AG09309 (cell line): ENCODE measurements at regions not wholly inside any gene's neighbourhood (a gene's known extent, or its start where the extent isn't known, plus 50 kb on each side); places are given as distances from the start of the nearest gene placed in this dataset.
A peak's percentile ranks its signal among the peaks of the same experiment; 100 is the strongest.

ENCODE experiments used
- DNase-seq: peaks from one replicate; pipeline ENCODE4 v3.0.0-alpha.2; 2010; ENCODE audit warnings: low read depth
- H3K4me3 ChIP-seq: 2 replicates; pipeline ENCODE4 v1.5.1; 2011; ENCODE audit warnings: mild to moderate bottlenecking, low read depth, low read length, moderate library complexity; ENCODE audit not compliant: control insufficient read depth
- TF ChIP-seq, protein P1 (sequence below): IDR thresholded peaks from 2 replicates; pipeline ENCODE4 v1.5.1; 2011; ENCODE audit warnings: mild to moderate bottlenecking, low read depth, low read length, inconsistent platforms; ENCODE audit not compliant: insufficient read depth, control insufficient read depth; ENCODE audit errors: missing control alignments

DNA sequence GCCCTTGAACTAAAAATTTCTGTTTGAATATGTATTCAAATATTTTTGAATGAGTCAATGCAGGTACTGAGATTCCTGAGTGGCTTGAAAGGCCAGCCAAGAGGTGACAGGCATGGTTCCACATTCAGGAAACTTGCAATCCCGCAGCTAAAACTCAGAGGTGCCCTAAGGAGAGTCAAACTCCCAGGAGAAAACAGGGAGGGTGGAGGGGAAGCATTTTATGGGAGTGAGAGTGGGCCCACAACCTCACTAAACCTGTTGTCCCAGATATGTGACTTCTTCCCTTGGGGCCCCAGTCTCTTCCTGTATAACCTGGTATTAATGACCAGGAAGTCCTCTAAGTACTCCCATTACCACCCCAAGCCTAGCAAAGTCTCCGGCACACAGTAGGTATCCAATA, 189.6 kb downstream of the PLPP3 start:
- H3K4me3 ChIP-seq: no peak overlapping the region
- no peak for DNase-seq
- TF ChIP-seq, protein P1, sequence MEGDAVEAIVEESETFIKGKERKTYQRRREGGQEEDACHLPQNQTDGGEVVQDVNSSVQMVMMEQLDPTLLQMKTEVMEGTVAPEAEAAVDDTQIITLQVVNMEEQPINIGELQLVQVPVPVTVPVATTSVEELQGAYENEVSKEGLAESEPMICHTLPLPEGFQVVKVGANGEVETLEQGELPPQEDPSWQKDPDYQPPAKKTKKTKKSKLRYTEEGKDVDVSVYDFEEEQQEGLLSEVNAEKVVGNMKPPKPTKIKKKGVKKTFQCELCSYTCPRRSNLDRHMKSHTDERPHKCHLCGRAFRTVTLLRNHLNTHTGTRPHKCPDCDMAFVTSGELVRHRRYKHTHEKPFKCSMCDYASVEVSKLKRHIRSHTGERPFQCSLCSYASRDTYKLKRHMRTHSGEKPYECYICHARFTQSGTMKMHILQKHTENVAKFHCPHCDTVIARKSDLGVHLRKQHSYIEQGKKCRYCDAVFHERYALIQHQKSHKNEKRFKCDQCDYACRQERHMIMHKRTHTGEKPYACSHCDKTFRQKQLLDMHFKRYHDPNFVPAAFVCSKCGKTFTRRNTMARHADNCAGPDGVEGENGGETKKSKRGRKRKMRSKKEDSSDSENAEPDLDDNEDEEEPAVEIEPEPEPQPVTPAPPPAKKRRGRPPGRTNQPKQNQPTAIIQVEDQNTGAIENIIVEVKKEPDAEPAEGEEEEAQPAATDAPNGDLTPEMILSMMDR: no peak

DNA sequence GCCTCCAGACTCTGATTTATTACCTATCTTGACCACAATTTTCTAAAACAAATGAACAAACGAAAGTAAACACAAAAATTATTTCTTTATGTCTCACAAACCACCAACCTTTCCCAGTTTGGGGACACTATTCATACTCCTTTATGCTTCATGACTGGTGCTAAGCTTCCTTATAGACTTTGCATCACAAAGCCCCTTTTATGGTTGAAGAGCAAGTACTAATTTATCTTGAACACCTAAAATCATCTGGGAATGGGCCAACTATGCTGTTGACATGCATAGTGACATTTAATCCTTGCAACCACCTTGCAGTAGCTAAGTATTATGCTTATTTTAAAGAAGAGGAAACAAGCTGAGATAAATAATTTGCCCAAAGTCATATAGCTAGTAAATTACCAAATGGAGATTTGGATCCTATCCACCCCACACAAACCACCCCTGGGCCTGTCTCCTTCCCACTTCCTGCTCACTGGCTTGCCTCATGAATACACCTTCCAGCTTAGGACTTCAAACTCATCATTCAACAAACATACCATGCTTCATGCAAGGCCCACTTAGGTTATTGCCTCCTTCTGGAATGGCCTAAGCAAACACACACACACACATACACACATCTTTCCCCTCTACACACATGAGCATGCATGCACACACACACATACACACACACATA, 192.2 kb downstream of the PLPP3 start:
- TF ChIP-seq, protein P1: no peak
- no peak overlapping the region for H3K4me3 ChIP-seq
- no peak for DNase-seq

DNA sequence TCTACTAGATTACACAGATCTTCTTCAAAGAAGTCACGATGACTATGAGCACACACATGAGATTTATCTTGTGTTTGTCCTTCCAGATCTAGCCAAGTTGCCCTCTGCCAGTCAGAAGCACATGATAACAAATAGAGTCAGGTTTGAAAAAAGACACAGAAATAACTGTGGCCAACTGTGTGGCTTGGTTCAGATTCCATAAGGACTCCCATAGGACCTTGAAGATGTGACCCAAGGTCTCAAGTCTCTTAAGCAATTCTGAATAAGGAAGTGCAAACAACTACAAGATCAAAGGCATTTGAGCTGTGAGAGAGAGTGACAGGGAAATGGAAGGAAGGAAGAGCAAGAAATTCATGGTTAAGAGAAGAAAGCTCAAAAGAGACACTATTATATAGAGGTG, 194.0 kb downstream of the PLPP3 start:
- no peak overlapping the region for H3K4me3 ChIP-seq
- TF ChIP-seq, protein P1: no peak
- no peak for DNase-seq

DNA sequence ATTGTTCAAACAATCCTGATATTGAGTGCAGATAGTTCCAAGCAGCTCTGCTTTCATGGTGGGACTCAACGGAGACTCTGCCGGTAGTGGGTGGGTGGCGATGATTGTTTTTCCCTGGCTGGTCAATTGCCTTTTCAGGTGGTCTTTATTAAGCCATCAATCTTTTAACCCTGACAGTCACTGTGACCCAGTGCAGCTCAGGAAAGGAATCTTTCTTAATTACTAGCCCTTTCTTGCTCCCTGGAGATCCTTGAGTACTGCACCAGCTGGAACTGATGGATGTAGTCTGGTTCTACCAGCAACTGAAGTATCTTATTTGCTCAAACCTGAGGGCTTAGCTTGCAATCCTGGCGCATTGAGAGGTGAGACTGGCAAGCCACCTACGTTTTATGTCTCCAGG, 196.4 kb downstream of the PLPP3 start:
- TF ChIP-seq, protein P1: no peak
- no peak for DNase-seq

DNA sequence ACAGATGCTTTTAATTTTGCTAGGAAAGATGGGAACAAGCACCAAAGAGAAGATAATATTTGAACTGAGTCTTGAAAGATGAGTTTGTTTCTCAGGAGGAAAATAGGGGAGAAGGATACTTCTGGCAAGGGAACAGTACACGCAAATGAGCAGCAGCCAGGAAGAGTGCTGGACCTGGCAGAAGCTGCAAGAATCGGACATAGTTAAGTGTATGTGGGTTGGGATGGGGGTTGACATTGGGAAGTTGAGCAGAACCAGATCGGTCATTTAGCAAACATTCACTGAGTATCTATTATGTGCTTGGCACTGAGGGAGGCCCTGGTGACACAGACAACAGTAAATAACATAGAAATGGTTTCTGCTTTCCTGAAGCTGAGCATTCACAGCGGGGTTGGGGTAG, 198.8 kb downstream of the PLPP3 start:
- TF ChIP-seq, protein P1: no peak
- no peak for DNase-seq
- H3K4me3 ChIP-seq: no peak overlapping the region

More for the DNA sequence above, 196.4 kb downstream of the PLPP3 start:
- no peak overlapping the region for H3K4me3 ChIP-seq

DNA sequence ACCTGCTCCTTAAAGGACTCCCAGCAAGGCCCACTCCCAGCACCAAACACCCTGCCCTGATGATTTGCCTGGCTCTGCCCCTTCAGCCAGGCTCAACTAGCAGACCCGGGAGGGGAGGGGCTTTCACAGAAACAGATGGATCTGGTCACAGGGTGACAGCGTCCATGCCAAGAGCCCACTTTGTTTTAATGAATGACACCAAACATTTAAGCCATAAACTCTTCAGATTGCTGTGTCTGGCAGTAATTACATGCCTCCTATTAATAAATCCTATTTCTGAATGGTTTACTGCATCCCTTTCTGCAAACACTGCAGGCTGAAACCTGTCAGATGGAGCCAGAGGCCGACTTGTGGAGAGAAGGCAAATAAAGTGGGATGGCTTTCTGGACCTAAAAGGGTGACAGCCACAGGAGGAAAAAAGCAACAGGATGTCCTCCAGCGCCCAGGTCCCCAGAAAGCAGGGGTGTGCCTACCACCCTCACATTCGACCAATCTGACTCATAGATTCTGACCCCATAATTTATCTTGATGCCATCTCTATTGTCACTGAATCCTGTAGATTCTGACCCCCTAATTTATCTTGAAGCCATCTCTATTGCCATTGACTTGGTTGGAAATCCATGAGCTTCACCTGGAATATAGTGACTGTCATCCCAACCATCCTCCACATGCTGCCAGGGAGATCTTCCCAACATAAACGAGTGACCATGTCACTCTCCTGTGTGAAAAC, 200.9 kb downstream of the PLPP3 start:
- H3K4me3 ChIP-seq: no peak overlapping the region

More for the DNA sequence above, 200.9 kb downstream of the PLPP3 start:
- no peak for DNase-seq
- TF ChIP-seq, protein P1: peak; percentile 1
